Fibroblast of the aortic adventitia (primary cell): ENCODE measurements at regions not wholly inside any gene's neighbourhood (a gene's known extent, or its start where the extent isn't known, plus 50 kb on each side); places are given as distances from the start of the nearest gene placed in this dataset.

ENCODE experiments used
- DNase-seq: peaks from one replicate; pipeline ENCODE4 v3.0.0-alpha.2; 2010; ENCODE audit warnings: low read depth
- H3K4me3 ChIP-seq: 2 replicates; pipeline ENCODE4 v1.5.1; 2011; ENCODE audit warnings: low read depth, mild to moderate bottlenecking, control low read depth, low read length, moderate library complexity
- TF ChIP-seq, protein P1 (sequence below): IDR thresholded peaks from 2 replicates; pipeline ENCODE4 v1.5.1; 2011; ENCODE audit warnings: mild to moderate bottlenecking, low read length, control low read depth, inconsistent platforms; ENCODE audit not compliant: insufficient read depth

DNA sequence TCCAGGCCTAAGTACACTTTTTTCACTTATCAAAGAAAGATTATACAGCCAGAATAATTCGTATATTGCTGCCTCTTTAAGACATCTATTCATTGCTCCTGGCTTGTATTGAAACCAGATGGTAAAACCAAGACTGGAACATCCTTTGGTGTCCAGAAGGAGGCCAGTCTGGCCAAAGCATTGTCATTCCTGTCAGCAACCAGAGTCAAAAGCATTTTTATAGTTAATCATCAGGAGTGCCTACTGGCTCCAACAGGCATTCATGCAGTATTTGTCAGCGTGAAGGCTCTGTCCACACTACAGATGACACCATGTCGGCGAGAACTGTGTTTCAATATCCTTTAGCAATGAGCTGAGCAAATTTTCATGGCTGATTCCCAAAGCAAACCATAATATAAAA, 118.0 kb upstream of the G2E3 start:
- no peak for DNase-seq
- TF ChIP-seq, protein P1, sequence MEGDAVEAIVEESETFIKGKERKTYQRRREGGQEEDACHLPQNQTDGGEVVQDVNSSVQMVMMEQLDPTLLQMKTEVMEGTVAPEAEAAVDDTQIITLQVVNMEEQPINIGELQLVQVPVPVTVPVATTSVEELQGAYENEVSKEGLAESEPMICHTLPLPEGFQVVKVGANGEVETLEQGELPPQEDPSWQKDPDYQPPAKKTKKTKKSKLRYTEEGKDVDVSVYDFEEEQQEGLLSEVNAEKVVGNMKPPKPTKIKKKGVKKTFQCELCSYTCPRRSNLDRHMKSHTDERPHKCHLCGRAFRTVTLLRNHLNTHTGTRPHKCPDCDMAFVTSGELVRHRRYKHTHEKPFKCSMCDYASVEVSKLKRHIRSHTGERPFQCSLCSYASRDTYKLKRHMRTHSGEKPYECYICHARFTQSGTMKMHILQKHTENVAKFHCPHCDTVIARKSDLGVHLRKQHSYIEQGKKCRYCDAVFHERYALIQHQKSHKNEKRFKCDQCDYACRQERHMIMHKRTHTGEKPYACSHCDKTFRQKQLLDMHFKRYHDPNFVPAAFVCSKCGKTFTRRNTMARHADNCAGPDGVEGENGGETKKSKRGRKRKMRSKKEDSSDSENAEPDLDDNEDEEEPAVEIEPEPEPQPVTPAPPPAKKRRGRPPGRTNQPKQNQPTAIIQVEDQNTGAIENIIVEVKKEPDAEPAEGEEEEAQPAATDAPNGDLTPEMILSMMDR: no peak
- H3K4me3 ChIP-seq: no peak overlapping the region

DNA sequence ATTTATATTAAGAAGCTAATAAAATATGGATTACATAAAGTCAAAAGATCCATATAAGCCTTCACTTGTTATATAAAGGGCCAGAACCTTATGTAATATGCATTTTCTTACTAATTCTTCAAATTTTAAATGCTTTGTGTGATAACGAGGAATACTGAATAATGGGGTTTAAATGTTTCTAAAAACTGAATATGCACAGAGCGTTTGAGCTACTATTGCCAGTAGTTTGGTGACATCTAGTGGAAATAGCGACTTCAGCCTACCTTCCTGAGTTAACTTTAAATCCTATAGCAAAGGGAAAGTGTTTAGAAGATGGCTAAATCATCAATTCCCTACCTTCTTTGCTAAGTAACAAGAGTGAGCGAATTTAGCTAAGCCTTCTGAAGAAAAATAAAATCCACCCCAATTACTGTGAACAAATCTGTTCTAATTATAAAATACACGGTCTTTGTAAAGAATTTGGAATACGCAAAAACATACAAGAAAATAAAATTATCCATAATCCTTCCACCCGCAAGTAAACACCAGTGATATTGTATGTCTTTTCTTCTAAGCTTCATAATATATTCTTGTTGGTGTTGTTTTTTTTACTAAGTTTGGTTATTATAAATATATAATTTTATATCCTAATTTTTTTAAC, 115.5 kb upstream of the G2E3 start:
- peak; percentile 70 for DNase-seq
- H3K4me3 ChIP-seq: no peak overlapping the region
- TF ChIP-seq, protein P1: peak; percentile 57

DNA sequence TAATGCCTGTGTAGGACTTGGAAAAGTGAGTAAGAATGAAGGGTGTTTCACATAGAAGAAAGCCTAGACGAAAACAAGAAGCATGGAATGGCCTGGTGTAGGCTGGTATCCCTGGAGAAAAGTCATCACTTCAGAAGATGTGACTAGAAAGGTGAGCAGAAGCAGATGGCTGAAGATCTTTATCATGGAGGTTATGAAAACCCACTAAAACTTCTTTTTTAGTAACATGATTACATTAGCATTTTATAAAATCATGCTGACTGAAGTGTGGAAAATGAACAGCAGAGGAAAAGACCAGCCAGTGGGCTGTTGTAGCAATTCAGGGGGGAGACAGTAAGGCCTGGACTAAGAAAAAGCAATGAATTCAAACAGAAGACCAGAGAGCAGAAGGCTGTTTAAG, 114.5 kb upstream of the G2E3 start:
- DNase-seq: no peak
- TF ChIP-seq, protein P1: no peak
- no peak overlapping the region for H3K4me3 ChIP-seq

DNA sequence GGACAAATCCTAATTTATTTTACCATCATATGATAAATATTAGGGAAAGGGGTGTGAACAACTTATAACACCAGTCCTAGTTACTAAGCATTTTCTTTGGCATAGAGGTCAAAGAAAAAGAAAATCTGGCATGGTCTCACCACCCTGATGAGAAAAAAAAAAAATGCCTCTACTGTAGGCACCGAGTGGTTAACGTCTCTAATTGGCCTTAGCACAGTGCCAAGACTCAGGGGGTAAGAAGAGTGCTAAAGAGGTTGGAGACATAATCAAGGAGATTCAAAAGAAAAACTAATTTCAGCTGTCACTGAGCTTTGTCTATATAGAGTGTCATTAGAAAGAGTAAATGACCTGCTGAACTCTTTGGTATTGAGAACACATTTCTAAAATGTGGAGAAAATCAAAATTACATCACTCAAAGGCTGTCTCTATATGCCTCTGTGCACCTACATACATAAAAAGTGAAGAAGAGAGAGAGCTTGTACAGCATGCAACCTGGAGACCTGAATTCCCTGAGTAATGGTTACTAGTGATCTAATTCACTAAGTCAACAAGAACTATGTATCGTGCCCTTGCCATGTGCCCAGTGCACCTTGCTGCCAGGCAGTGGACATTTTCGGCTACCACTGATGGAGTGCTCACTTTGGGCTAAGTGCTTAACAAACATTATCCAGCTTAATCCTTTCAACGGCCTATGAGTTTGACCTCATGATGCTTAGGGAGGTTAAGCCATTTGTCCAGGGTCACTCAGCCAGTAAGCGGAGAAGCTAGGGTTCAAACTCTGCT, 113.8 kb upstream of the G2E3 start:
- no peak overlapping the region for H3K4me3 ChIP-seq
- TF ChIP-seq, protein P1: no peak
- DNase-seq: no peak

DNA sequence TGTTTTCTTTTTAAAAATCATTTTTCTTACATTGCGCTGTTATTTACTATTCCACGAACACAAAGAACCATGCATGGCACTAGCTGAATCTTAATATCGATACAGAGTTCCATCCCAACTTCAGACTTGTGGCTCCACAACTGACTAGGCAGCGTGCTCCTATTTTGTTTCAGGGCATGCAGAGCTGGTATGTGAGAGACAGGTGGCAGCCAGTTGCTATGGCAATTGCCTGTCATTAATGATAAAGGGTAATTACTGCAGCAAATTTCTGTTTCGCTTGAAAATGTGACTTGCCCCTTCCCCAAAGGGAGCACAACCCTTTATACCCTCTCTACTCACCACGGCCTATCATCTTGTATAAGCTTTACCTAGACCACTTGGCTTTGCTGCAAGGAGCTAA, 113.1 kb upstream of the G2E3 start:
- TF ChIP-seq, protein P1: no peak
- H3K4me3 ChIP-seq: no peak overlapping the region
- no peak for DNase-seq

DNA sequence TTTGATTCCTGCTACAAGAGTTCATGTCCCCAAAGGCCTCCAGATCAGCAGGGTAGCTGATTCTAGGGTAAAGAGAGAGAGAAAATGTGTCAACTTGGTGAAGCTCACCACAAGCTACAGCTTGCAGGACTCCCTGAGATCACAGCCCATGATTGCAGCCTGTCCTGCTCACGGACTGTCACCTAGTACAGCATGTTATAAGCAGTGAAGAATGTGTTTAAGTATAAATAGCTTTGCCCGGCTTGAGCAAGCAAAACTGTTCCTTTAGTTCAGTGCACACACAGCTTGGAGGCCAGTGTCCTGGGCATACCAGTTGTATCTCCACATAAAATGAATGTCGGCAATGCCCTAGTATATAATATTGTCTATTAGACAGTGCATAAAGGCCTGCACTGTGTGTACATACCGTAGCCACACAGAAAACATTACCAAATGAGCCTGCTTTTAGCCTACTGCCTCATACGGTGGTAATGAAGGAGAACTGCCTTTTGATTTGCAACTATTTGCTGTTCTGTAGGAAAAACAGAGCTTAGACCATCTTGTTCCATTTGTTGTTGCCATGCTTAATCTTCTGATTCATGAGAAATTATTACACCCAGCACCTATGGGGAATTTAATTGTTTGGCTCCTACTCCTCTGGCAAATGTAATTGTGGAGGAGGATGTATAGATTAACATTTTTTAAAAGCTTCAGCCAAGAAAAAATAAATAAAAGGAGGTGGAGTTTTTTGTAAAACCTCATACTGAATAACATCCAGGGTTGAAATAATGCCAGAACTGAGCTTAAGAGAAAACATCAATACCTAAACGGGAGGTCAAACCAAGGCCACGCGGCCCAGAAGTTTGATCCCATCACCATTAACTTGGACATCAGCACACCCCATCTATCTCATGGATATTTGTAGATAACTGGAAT, 108.1 kb upstream of the G2E3 start:
- no peak overlapping the region for H3K4me3 ChIP-seq
- DNase-seq: no peak
- TF ChIP-seq, protein P1: no peak
